GM19467 (cell line): ENCODE measurements at regions not wholly inside any gene's neighbourhood (a gene's known extent, or its start where the extent isn't known, plus 50 kb on each side); places are given as distances from the start of the nearest gene placed in this dataset.

Experiments
- ATAC-seq: cut with Tn5 transposase; IDR thresholded peaks from one replicate; pipeline ENCODE4 v1.9.1; 2021; ENCODE audit warnings: mild to moderate bottlenecking, moderate library complexity; ENCODE audit not compliant: unreplicated experiment

DNA sequence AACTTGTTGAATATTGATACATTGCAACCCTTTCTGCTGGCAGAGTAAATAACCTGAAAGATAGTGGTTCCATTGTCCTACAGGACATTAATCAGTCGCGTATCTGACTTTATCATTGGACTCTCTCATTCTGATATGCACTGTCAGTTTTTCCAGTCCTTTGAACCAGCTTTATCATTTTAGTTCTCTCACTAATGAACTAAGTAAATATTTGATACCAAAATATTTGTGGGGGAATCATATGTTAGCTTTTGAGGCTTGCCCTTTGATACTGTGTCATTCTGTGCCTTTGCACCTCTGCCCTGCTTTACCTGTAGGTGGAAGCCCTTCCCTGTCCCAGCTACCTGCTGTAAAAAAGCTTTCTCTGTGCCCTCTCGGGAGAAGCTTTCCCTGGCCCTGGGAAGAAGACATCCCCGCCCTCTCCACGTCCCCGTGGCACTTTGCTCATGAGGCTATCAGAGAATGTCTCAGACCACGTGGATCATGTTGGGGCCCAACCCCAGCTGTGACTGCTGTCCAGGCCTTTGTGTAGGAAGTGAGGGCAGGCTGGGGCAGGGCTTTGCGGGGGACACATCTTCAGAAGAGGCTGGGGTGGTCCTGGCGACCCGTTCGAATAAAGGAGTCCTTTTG, 117.8 kb upstream of the NXT1 start:
- no peak for ATAC-seq

DNA sequence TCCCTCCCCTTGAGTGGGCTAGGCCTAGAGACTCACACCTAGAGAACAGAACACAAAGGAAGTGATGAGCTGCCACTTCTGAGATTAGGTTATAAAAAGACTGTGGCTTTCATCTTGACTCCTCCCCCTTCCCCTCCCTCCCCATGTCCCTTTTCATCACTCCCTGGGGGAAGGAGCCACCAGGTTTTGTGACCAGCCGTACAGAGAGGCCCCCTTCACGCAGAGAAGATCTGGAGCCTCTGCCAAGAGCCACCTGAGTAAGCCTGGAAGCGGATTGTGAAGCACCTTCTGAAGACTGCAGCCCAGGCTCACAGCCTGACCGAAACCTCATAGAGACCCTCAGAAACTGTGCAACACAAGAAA, 118.4 kb upstream of the NXT1 start:
- no peak for ATAC-seq

DNA sequence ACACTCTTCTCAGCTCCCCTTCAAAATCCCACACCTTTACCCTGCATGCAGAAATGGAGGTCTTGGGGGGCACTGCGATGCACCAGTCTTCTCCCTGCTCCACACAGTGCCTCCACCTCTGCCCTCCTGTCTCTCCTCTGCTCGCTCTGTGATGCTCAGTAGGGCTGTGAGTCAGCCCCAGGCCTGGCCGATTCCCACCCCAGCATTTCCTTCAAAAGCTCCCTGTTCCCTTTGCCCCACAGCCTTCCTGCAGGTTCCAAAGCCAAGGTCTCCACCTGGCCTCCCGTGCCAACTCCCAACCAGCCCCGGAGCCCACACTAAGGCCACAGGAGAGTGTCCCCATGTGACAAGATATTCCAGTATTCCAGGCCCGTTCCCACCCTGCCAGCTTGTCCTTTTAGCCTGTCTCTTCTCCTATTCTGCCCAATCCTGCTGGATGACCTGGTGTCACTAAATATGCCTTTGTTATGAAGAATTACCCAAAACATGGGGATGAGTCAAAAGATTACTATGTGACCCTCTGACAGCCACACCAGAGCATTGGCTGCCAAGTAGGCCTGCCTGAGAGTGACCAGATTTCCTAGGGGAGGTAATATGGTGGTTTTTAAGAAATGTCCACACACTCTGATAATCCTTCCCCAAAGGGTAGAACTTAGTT, 118.9 kb upstream of the NXT1 start:
- ATAC-seq, result no peak

DNA sequence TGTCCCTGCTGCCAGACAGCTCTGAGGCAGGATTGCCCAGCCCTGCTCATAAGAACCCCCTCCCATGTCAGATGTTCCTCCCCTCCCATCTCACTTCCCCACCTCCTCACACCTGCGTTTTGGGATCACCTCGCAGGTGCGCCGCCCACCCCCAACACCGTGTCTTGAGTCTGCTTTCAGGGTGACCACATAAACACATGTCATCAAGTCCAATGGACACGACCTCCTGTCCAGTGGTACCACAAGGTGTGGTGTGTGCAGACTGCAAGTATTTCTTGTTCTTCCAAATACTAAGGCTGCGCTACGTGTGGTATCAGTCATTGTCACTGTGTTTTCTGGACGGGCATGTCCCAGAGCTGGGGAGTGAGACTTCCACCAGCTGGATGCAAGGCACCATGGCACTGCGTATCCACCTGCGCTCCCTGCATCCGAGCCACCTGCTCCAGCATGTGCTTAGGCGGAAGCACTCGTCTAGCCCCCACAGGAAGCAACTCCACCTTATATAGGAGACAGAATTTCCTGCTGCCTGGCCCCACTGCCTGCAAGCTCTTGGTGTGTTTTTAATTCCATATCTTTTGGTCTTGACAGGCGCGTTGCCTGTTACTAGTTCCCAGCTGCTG, 119.7 kb upstream of the NXT1 start:
- no peak for ATAC-seq

DNA sequence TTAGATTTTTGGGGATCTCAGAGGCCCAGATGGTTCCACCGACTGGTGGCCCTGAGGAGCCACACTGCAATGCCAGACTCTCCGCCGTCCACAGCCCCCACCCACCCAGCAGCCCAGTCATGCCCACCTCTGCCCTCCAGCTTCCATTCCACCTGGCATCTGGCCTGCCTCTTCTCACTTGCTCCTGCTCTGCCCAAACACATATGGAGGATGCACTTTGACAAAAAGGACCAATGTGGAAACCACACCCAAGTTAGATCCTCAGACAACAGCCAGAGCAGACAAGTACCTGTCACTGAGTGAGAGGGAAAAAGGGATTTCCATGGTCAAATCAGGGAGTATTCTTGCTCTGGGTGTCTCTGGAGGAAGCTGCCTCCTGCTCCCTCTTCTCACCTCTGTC, 120.6 kb upstream of the NXT1 start:
- no peak for ATAC-seq

DNA sequence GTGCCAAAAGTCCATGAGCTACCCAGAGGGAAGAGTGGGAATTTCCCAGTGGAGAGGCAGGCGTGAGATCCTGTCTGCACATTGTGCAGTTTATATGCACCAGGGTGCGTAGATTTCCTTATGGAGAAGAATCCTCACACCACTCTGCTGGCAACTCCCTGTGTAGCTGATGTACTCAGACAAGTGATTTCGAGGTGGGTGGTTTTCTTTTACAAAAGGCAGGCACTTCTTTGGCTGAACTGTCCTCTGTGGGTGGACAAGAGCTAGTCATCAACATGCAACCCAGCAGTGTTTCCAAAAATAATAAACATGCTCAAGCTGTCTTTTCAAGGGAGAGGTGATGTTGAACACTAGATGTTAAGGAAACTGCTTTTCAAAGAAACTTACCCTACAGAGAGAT, 121.7 kb upstream of the NXT1 start:
- ATAC-seq, result no peak

DNA sequence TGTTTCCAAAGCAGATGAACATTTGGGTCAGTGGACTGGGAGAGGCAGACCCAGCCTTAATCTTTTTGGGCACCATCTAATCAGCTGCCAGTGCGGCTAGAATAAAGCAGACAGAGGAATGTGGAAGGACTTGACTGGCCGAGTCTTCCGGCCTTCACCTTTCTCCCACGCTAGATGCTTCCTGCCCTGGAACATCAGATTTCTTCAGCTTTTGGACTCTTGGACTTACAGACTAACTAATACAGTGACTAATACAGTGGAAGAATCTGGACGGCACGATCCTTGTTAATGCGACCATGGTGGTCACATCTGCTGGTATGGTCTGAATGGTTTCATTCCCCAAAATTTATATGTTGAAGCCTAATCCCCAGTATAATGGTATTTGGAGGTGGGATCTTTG, 122.6 kb upstream of the NXT1 start:
- no peak for ATAC-seq

DNA sequence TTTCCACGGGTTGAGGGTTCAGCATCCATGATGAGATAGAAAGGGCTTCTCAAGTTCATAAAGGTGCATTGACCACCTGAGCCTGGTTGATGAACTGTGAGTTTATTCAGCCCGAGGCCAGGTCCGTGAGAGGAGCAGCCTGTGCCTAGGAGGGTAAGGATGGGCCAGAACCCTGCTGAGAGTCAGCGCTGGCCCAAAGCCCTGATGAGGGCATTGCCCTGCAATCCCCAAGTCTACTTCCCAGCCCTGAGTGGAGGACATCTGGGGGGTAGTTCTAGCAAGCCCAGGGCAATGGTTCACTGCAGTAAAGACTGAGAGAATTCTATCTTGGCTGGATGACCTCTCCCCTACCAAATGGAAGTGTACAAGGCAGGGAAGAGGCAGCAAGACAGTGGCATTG, 123.3 kb upstream of the NXT1 start:
- no peak for ATAC-seq

DNA sequence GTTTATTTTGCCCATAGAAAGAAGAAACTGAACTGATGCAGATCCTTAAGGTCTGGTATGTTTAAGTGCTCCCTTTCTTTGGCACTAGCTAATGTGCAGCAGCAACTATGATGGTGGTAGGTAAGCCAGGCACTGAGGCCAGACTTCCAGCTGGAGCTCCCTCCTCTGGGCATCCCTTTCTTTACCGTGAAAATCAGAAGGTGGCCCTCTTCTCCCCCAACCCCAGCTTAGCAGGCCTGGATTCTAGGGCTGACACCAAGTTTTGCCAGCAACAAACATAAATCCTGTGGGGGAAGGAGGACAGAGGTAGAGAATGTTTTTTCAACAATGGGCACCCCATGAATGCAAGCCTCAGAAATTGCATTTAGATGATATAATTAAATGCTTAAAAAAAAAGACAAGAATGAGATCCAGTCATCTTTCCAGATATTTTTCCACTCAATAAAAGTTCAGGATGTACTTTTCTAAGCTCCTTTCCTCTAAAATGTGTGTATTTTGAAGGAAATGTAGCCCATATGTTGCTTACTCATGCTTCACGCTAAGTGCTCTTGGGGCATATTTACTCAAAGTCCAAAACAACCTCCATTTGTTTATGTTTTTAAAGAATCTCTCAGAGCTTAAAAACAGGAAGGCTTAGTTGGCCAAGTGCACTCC, 123.9 kb upstream of the NXT1 start:
- ATAC-seq, result no peak

DNA sequence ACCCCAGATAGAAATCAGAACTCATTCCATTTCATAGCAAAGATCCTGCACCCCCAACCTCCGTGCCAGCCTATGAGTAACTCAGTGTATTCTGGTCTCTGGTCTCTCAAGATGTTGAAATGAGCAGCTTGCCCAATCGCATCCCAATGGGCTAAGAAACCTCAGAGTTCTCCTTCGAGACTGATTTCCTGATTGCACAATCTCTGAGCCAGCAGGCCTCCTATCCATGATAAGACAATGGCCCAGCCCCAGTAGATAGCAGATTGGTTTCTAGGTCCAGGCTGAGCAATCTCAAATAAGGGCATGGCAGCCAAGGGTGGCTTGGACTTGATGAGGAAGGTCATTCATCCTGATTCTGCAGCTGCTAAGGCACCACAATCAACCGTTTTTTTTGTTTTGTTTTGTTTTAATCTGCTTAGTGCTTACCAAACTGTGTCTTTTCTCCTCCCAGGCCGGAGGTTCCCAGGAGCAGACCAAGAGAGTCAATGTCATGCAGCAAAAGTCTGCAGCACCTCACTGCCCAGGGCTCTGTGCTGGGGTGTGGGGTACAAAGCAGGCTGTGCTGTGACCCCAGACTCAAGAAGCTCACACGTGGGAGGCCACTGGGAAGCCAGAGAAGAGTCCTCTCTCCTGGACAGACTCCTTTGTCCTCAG, 125.1 kb upstream of the NXT1 start:
- no peak for ATAC-seq

DNA sequence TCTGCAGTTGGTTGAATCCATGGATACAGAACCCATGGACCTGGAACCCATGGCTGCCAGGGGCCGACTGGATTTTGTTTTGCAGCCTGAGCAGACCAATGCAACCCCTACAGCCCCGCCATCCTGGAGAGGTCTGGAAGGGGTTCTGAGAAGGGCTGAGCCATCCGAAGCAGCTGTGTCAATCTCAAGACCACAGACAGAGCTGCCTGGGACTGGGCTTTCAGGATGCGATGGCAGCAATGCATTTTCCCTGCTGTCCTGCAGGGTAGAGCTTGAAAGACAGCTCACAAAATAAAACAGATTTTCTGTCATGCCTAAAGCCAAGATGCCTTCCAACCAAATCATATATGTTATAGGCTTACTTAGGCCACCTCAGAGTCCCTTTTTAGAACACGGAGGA, 125.8 kb upstream of the NXT1 start:
- no peak for ATAC-seq

DNA sequence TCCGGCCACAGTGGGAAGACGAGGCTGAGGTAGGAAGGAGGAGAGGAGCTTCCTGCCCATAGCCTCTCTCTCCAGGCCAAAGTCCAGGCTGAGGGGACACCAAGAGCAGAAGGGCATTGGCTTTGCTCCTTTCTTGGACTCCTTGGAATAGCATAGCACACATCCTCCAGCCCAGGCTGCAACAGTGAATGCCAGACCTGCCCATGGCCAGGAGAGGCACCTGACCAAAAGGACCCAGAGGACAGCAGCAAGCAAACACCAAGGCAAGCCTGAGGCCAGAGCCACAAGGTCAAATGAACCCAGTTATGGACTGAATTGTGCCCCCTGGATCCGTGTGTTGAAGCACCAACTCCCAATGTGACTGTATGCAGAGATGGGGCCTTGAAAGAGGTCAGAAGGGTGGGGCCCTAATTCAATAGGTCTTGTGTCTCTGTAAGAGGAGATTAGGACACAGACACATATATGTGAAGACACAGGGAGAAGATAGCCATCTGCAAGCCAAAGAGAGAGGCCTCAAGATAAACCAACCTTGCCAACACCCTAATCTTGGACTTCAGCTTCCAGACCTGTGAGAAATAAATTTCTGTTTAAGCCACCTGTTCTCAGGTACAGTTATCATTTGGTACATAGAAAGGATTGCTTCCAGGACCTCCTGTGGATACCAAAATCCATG, 126.5 kb upstream of the NXT1 start:
- no peak for ATAC-seq

DNA sequence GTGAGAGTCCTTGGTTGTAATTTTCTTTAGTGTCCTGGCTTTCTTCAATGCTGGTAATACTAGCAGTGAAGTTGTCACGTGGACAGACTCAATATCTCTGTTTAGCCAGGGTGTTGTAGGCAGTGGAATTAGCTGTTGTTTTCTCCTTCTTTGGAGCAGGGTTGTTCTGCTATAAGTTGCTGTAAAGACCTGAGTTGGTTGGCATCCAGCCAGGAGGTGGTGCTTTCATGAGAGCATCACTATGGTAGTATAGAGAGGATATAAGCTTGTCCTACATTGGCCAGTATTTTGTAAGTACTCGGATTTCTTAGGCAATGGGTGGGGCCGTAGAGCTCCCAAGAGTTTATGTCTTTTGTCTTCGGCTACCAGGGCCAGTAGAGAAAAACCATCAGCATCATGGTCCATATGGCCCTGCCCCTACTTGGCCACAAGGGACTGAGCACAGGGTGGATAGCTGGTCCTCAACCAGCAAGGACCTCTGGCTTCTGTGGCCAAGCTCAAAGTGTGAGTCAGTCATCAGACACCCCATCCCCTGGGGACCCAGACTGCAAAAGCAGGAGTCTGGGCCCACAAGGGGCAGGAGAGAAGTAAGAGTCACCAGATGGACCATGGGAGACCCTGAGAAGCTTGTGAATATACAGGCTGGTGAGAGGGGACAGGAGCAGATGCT, 127.9 kb upstream of the NXT1 start:
- no peak for ATAC-seq

DNA sequence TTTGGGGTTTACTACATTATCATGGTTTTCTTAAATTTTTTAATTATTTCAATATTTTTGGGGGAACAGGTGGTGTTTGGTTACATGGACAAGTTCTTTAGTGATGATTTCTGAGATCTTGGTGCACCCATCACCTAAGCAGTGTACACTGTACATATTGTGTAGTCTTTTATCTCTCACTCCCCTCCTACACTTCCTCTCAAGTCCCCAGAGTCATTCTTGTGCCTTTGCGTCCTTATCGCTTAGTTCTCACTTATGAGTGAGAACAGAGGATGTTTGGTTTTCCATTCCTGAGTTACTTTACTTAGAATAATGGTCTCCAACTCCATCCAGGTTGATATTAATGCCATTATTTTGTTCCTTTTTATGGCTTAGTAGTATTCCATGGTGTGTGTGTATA, 130.9 kb upstream of the CD93 start:
- ATAC-seq, result no peak

DNA sequence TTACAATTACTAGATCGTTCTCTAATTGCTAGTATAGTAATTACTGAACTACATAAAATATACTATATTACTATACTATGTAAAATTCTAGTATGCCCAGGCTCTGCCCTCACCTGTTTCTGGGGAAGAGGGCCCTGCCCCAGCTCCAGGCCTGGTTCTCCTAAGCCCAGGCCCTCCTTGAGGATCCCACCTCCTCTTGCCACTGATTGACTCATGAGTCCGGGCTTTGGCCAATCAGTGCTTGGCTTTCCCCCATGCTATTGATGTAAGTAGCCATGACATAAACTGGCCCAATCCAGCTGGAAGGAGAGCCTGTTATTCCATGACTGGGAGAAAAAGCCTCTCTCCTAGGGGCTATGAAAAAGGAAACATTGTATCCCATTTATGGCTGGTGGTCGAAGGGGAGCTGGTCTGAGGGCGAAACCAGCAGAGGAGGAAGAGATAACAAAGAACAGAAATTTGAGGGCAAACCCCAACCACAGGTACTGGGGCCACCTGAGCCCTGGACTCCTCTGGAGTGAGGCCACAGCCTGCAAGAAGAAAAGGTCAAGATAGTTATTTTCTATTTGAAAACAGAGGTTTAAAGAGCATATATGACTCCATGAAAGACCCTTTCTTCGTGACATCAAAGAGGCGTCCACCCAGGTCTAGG, 129.3 kb upstream of the CD93 start:
- ATAC-seq, result no peak

DNA sequence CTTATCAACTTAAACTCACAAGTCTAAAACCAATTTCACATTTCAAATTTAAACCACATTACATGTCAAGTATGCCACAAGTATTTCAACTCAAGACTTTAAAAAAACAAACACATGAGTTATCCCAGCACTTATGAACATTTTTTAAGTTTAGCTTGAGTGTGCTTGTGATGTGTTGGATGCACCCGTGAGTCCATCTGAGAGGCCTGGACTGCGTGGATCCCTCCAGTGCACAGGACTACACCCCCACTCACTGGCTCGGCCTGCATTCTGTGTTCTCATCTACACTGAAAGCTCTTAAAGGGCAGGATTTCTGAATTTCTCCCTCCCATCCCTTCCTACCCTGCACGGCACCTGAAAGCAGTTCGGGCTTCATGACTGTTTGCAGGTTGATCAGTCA, 128.8 kb upstream of the CD93 start:
- no peak for ATAC-seq

DNA sequence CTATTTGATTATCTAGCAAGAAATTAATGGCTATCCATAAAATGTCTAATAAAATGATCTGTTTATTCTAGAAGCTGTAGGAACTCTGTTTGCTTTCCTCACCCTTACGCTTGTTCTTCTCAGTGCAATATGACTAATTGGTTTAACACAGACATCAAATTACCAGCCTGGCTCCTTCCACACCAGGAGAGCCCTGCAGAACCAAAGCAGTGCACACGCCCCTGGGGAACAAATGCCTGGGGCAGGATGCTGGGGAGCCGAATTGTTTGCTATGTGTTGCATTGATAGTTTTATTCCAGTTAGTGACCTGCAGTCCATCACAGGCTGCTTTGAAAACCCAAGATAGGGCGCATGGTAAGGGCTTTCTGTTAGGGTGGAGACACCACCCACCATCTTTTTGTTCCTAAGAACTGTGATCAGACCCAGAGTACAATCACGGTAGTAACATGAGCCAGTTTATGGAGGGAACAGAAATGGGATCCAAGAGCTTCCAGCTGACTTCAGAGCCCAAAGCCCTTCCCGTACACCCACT, 126.4 kb upstream of the CD93 start:
- ATAC-seq, result no peak

DNA sequence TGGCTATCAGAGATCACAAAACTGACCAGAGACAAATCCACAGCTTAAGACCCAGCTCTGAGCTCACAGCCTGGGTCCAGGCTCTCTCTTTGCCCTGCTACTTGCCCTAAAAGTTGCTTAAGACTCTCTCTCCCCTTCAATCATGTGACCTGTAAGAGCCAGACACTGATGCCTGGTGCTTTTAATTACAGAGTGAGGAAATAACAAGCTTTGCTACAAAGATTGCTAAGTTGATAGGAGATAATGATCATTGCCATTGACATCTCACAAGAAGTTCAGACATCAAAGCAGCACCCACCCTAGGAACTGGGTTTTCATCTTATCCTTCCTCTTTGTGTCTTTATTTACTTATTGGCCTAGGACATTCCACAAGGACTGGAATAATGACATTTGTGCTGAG, 125.9 kb upstream of the CD93 start:
- no peak for ATAC-seq

DNA sequence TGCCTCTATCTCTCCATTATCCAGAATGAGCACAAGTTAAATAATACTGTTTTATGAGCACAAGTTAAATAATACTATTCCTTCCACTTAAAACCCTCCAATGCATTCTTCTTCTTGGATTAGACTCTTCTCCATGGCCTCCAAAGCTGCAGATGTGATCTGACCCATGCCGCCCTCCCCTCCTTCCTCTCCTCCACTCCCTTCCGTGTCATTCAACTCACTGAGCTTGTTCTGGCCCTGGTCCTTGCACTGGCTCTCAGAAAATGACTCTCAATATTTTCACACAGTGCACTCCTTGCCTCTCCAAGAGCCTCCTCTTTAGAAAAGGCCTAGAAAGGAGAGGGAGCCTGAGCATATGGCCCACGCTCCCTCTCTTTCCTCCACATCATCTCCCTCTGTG, 125.0 kb upstream of the CD93 start:
- no peak for ATAC-seq
